ENCODE measurements at regions not wholly inside any gene's neighbourhood (a gene's known extent, or its start where the extent isn't known, plus 50 kb on each side); places are given as distances from the start of the nearest gene placed in this dataset.

DNA sequence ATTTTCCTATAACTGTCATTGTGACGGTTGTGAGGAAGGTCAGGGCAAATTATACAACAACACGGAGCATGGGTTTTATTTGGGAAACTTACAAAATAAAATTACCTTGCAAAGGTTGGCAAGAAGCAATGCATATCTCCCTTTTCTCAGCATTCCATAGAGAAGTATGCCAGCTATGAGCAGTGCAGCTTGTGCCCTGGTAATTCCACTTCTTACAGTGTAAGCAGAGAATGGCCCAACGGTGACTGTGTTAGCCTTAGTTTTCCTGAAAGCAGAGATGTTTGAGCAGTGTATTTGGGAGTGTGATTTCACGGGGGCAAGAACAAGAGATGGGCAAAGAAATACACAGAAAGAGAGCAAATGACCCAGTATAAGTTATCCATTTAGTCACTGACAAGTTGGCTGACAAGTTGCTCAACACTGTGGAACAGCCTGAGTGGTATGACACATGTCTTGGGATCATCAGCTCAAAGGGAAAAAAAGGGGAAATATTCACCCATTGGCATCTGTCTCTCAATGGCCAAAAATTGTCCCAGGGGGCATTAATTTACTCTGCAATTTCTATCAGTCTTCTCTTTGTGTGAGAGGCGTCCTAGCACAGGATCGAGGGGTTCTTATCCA is 210.9 kb upstream of the NRIP1 start:
- no peak for ATAC-seq (ENCODE audit: low read depth in 2 of 2)
- Histone ChIP-seq H3K36me3 (ENCODE audit: control insufficient read depth, insufficient read depth, low read length) (no peaks in the 10 kb centered on the region), H3K9me3 (ENCODE audit: control insufficient read depth in 2 of 2, low read length in 2 of 2) (no peaks in the 10 kb centered on the region), H3K4me1 (ENCODE audit: control insufficient read depth, insufficient read depth, low read length, poor library complexity, severe bottlenecking) (no peaks in the 10 kb centered on the region), H3K27ac (ENCODE audit: insufficient read depth, low read length, poor library complexity, severe bottlenecking) (no peak overlapping the region), H3K4me3 (ENCODE audit: low read depth, low read length) (no peak overlapping the region), H3K27me3 (ENCODE audit: control insufficient read depth, insufficient read depth, low read length) (no peaks in the 10 kb centered on the region)
- Mint-ChIP-seq H3K4me1 (no peaks in the 10 kb centered on the region), H3K36me3 (no peaks in the 10 kb centered on the region), H3K9me3 (peaks cover 0 to 2% (median 0%) of the 10 kb centered on the region in 7 donors), H3K27me3 (no peaks in the 10 kb centered on the region), H3K27ac (no peak overlapping the region), H3K4me3 (no peak overlapping the region)
- no peak for DNase-seq

DNA sequence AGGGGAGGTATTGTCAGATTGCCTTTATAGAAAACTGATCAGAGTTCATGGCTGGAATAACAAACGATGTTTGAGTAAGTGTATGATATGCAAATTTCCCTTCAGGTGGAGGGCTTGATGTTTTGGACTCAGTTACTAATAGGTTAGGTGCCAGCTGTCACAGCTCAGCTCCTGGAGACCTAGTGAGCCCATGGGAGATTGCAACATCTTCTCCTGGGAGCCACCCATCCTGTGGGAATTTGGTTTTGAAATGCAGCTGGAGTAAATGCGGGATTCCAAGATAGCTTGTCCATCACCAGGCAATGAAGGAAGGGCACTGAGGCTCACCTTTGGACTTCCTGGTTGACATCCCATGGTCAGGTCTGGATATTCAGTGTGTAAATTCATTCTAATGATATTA is 211.4 kb upstream of the NRIP1 start:
- H3K4me1 ChIP-seq (ENCODE audit: control insufficient read depth, insufficient read depth, low read length, poor library complexity, severe bottlenecking) = no peaks in the 10 kb centered on the region
- Mint-ChIP-seq H3K9me3 (peaks cover 0 to 2% (median 0%) of the 10 kb centered on the region in 7 donors), H3K27me3 (no peaks in the 10 kb centered on the region), H3K4me3 (no peak overlapping the region), H3K4me1 (no peaks in the 10 kb centered on the region), H3K27ac (no peak overlapping the region), H3K36me3 (no peaks in the 10 kb centered on the region)
- H3K36me3 ChIP-seq (ENCODE audit: control insufficient read depth, insufficient read depth, low read length) = no peaks in the 10 kb centered on the region
- H3K9me3 ChIP-seq (ENCODE audit: control insufficient read depth in 2 of 2, low read length in 2 of 2) = no peaks in the 10 kb centered on the region
- no peak for DNase-seq
- no peak for ATAC-seq (ENCODE audit: low read depth in 2 of 2)
- no peak overlapping the region for H3K4me3 ChIP-seq (ENCODE audit: low read depth, low read length)
- H3K27me3 ChIP-seq (ENCODE audit: control insufficient read depth, insufficient read depth, low read length) = no peaks in the 10 kb centered on the region
- H3K27ac ChIP-seq (ENCODE audit: insufficient read depth, low read length, poor library complexity, severe bottlenecking) = no peak overlapping the region

DNA sequence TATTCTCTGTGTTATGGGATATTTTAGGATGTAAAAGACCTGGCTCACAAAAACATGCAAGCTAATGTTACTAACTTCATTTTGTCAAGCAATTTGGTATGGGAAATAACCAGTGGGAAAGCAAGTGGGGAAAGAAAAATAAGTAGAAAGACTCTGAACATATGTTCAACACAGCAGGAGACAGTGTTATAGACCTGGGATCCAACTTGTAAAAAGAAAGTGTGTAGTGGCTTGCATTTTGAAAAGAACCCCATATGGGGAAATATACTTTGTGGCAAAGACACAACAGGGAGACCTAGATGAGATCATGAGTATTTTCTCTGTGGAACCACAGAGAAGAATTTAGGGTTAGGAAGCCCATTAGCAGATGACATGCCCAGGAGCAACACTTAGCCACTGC is 212.7 kb upstream of the NRIP1 start:
- DNase-seq (no peak), ATAC-seq (ENCODE audit: low read depth in 2 of 2) (no peak)
- Histone ChIP-seq H3K27ac (ENCODE audit: insufficient read depth, low read length, poor library complexity, severe bottlenecking) (no peak overlapping the region), H3K4me1 (ENCODE audit: control insufficient read depth, insufficient read depth, low read length, poor library complexity, severe bottlenecking) (no peaks in the 10 kb centered on the region), H3K27me3 (ENCODE audit: control insufficient read depth, insufficient read depth, low read length) (no peaks in the 10 kb centered on the region), H3K36me3 (ENCODE audit: control insufficient read depth, insufficient read depth, low read length) (no peaks in the 10 kb centered on the region), H3K4me3 (ENCODE audit: low read depth, low read length) (no peak overlapping the region), H3K9me3 (ENCODE audit: control insufficient read depth in 2 of 2, low read length in 2 of 2) (no peaks in the 10 kb centered on the region)
- Mint-ChIP-seq H3K27ac (no peak overlapping the region), H3K36me3 (no peaks in the 10 kb centered on the region), H3K27me3 (no peaks in the 10 kb centered on the region), H3K4me1 (no peaks in the 10 kb centered on the region), H3K4me3 (no peak overlapping the region), H3K9me3 (peaks cover 0 to 2% (median 0%) of the 10 kb centered on the region in 7 donors)

DNA sequence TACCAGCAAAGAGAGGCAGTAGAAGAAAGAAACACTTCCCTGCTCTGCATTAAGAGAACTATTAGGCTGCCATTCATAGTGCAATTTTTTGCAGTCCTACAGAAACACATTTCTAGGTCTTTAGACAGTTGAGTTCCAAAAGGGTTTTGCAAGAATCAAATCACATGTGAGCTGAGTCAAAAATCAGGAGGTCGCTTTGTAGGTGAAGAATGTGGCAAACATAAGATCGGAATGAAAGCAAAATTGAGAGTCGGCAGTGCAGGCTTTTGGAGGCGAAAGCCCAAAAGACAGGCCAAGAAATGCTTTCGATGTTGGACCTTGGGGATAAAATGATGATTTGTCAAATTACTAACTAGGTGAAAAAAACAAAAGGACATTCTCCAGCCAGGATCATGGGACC is 213.5 kb upstream of the NRIP1 start:
- Mint-ChIP-seq H3K36me3 (no peaks in the 10 kb centered on the region), H3K27me3 (no peaks in the 10 kb centered on the region), H3K4me3 (no peak overlapping the region), H3K27ac (no peak overlapping the region), H3K9me3 (peaks cover 0 to 2% (median 0%) of the 10 kb centered on the region in 7 donors), H3K4me1 (no peaks in the 10 kb centered on the region)
- Histone ChIP-seq H3K9me3 (ENCODE audit: control insufficient read depth in 2 of 2, low read length in 2 of 2) (no peaks in the 10 kb centered on the region), H3K4me1 (ENCODE audit: control insufficient read depth, insufficient read depth, low read length, poor library complexity, severe bottlenecking) (no peaks in the 10 kb centered on the region), H3K4me3 (ENCODE audit: low read depth, low read length) (no peak overlapping the region), H3K27me3 (ENCODE audit: control insufficient read depth, insufficient read depth, low read length) (no peaks in the 10 kb centered on the region), H3K36me3 (ENCODE audit: control insufficient read depth, insufficient read depth, low read length) (no peaks in the 10 kb centered on the region), H3K27ac (ENCODE audit: insufficient read depth, low read length, poor library complexity, severe bottlenecking) (no peak overlapping the region)
- DNase-seq (no peak), ATAC-seq (ENCODE audit: low read depth in 2 of 2) (no peak)

DNA sequence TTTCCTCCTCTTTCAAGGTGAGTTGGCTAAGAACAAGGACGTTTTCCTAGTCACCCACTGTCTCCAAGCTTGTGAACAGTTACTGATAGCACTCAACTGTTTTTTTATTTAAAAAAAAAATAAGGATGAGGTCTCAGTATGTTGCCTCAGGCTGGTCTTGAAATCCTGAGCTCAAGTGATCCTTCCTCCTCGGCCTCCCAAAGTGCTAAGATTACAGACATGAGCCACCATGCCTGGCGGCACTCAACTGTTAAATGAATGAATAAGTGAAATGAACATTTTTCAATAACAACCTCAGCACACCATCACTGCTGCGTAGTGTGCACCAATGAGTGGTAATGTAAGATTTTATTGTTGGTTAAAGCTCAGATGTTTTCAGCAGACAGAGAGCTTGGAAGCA is 214.1 kb upstream of the NRIP1 start:
- Mint-ChIP-seq H3K36me3 (no peaks in the 10 kb centered on the region), H3K27ac (no peak overlapping the region), H3K27me3 (no peaks in the 10 kb centered on the region), H3K9me3 (peaks cover 0 to 2% (median 0%) of the 10 kb centered on the region in 7 donors), H3K4me3 (no peak overlapping the region), H3K4me1 (no peaks in the 10 kb centered on the region)
- Histone ChIP-seq H3K27me3 (ENCODE audit: control insufficient read depth, insufficient read depth, low read length) (no peaks in the 10 kb centered on the region), H3K27ac (ENCODE audit: insufficient read depth, low read length, poor library complexity, severe bottlenecking) (no peak overlapping the region), H3K4me1 (ENCODE audit: control insufficient read depth, insufficient read depth, low read length, poor library complexity, severe bottlenecking) (no peaks in the 10 kb centered on the region), H3K36me3 (ENCODE audit: control insufficient read depth, insufficient read depth, low read length) (no peaks in the 10 kb centered on the region), H3K4me3 (ENCODE audit: low read depth, low read length) (no peak overlapping the region), H3K9me3 (ENCODE audit: control insufficient read depth in 2 of 2, low read length in 2 of 2) (no peaks in the 10 kb centered on the region)
- DNase-seq (no peak), ATAC-seq (ENCODE audit: low read depth in 2 of 2) (no peak)

DNA sequence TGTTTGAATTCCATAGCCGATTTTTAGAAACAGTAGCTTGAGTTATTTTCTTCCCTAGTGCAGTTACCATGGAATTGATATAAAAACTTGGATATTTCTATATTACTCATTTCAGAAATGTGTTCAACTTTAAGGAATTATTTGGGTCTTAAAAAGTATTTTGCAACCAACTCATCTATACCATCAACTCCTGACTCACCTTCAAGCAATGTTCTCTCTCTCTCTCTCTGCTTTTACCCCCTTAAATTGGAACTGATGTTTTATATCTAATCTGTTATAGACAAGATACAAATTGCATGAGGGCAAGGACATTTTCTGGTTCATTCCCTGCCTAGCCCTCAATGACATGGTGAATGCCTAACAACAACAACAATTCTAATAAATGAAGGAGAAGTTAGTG is 214.7 kb upstream of the NRIP1 start:
- Histone ChIP-seq H3K4me3 (ENCODE audit: low read depth, low read length) (no peak overlapping the region), H3K4me1 (ENCODE audit: control insufficient read depth, insufficient read depth, low read length, poor library complexity, severe bottlenecking) (no peaks in the 10 kb centered on the region), H3K27me3 (ENCODE audit: control insufficient read depth, insufficient read depth, low read length) (no peaks in the 10 kb centered on the region), H3K27ac (ENCODE audit: insufficient read depth, low read length, poor library complexity, severe bottlenecking) (no peak overlapping the region), H3K36me3 (ENCODE audit: control insufficient read depth, insufficient read depth, low read length) (no peaks in the 10 kb centered on the region), H3K9me3 (ENCODE audit: control insufficient read depth in 2 of 2, low read length in 2 of 2) (no peaks in the 10 kb centered on the region)
- Mint-ChIP-seq H3K9me3 (peaks cover 0 to 4% (median 0%) of the 10 kb centered on the region in 7 donors), H3K27ac (no peak overlapping the region), H3K36me3 (no peaks in the 10 kb centered on the region), H3K4me1 (no peaks in the 10 kb centered on the region), H3K4me3 (no peak overlapping the region), H3K27me3 (no peaks in the 10 kb centered on the region)
- ATAC-seq (ENCODE audit: low read depth in 2 of 2) (no peak), DNase-seq (no peak)

DNA sequence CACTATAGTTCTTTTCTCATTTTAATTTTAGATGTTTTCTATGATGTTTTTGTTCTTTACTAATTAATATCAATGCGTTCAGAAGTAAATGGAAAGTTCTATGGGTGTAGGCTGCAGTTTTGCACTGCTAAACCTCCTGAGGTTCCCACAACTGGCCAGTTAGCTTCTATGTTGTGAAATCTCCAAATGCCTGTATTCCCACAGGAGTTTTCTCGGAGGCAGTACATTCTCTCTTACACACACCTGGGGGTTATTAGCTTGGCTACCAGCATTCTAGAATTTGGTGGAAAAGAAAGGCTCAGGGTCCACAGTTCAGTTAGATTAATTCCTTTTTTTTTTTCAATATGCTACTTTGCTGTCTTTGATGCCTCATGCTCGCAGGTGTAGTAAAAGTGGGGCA is 216.9 kb upstream of the NRIP1 start:
- no peak overlapping the region for H3K27ac Mint-ChIP-seq
- Histone ChIP-seq H3K27me3 (ENCODE audit: control insufficient read depth, insufficient read depth, low read length) (no peaks in the 10 kb centered on the region), H3K4me3 (ENCODE audit: low read depth, low read length) (no peak overlapping the region), H3K9me3 (ENCODE audit: control insufficient read depth in 2 of 2, low read length in 2 of 2) (no peaks in the 10 kb centered on the region), H3K36me3 (ENCODE audit: control insufficient read depth, insufficient read depth, low read length) (no peaks in the 10 kb centered on the region), H3K4me1 (ENCODE audit: control insufficient read depth, insufficient read depth, low read length, poor library complexity, severe bottlenecking) (no peaks in the 10 kb centered on the region), H3K27ac (ENCODE audit: insufficient read depth, low read length, poor library complexity, severe bottlenecking) (no peak overlapping the region)
- H3K4me3 Mint-ChIP-seq = no peak overlapping the region
- H3K9me3 Mint-ChIP-seq = peaks cover 0 to 4% (median 0%) of the 10 kb centered on the region in 7 donors
- ATAC-seq (ENCODE audit: low read depth in 2 of 2) (no peak), DNase-seq (no peak)
- no peaks in the 10 kb centered on the region for H3K36me3 Mint-ChIP-seq
- H3K4me1 Mint-ChIP-seq = no peaks in the 10 kb centered on the region
- H3K27me3 Mint-ChIP-seq = no peaks in the 10 kb centered on the region

DNA sequence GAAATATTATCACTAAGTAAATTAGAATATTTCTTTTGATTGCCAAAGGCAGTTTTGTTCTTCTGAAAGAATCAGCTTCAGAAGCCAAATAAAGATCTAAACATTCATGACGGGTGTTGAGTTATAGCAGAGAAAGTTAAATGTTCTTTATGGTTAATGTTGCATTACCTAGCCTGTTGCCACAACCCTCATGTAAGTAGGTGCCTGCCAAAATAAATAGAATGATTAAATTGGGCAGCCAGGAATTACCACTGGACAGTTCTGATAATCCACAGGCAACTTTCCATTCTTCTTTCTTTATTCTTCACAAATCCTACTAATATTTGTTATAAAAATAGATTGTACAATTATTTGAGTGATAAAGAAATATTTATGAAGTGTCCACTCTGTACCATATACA is 217.9 kb upstream of the NRIP1 start:
- peaks cover 0 to 4% (median 0%) of the 10 kb centered on the region in 7 donors for H3K9me3 Mint-ChIP-seq

More for the DNA sequence above, 217.9 kb upstream of the NRIP1 start:
- ATAC-seq (ENCODE audit: low read depth in 2 of 2) = no peak
- H3K27me3 ChIP-seq (ENCODE audit: control insufficient read depth, insufficient read depth, low read length) = no peaks in the 10 kb centered on the region
- H3K36me3 ChIP-seq (ENCODE audit: control insufficient read depth, insufficient read depth, low read length) = no peaks in the 10 kb centered on the region
- no peaks in the 10 kb centered on the region for H3K9me3 ChIP-seq (ENCODE audit: control insufficient read depth in 2 of 2, low read length in 2 of 2)
- no peaks in the 10 kb centered on the region for H3K4me1 Mint-ChIP-seq
- no peak overlapping the region for H3K27ac ChIP-seq (ENCODE audit: insufficient read depth, low read length, poor library complexity, severe bottlenecking)
- no peak for DNase-seq
- H3K27me3 Mint-ChIP-seq = no peaks in the 10 kb centered on the region
- H3K36me3 Mint-ChIP-seq = no peaks in the 10 kb centered on the region
- H3K4me3 Mint-ChIP-seq = no peak overlapping the region
- no peak overlapping the region for H3K27ac Mint-ChIP-seq
- no peaks in the 10 kb centered on the region for H3K4me1 ChIP-seq (ENCODE audit: control insufficient read depth, insufficient read depth, low read length, poor library complexity, severe bottlenecking)
- no peak overlapping the region for H3K4me3 ChIP-seq (ENCODE audit: low read depth, low read length)

All from CD4-positive, CD25-positive, alpha-beta regulatory T cell (primary cell).